ENCODE measurements at regions not wholly inside any gene's neighbourhood (a gene's known extent, or its start where the extent isn't known, plus 50 kb on each side); places are given as distances from the start of the nearest gene placed in this dataset.

DNA sequence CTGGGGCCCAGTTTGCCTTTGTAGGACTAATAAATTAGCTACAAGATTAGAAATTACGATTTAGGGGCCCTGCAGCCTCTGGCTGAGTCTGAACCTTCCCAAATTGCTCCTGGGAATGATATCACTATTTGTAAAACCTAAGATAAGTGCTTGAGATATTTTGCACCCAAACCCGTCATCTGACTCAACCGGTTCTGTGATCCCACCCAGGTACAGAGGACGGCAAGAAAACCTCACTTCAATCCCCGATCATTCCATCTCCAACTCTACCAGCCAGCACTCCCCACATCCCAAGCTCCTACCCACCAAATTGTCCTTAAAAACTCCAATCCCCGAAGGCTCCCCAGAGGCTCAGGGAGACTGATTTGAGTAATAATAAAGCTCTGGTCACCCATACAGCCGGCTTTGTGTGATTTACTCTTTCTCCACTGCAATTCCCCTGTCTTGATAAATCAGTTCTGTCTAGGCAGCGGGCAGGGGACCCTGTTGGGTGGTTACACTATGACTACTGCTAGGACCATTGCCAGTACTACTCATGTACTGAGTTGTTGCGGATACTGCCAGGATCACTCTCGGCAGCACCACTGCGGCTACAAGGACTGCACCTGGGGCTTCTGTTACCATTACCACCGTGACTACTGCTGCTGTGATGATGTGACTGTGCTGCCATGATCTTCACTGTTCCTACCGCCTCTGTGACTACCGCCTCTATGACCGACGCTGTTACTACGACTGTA lies 73.1 kb downstream of the IRF8 start:
- DNase-seq: no peak

DNA sequence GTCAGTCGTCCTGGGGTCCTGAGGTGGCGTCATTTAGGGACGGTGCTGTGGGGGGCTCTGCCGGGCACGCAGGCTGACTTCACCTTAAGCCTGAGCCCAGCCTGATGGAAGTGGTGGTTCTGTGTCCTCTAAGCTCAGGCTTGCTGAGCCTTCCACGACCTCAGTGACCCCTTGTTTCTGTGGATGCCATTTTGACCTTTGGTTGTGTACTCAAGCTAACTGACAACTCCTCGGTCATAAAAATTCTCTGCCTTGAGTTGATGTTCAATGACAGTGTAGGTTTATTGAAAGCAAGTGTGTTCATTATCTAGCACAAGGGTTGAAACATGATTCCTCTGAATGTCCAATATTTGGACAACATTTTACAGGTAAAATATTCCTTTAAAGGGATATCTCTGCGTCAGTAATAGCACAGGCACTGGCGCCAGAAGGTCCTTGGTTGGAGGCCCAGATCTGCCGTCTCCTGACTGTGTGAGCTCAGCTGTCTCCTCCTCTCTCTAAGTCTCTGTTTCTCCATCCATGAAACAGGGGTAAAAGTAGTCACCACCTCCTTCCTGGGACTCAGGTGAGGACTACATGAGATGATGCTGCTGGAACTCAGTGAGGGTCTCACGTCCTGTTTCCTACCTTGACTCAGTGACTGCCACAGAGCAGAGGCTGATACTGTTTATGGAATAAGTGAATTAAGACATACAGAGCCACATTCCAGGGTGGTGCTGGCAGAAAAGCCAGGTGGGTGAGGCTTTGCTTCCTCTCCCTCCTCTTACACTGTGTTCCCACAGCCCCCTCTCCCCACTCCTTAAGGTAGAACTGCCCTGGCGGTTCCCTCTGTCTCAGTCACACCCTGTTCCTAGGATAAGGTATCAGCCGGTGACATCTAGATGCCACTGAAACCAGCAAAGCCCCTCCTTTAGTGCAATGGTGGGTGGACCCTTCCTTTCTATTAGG lies 75.7 kb downstream of the IRF8 start:
- DNase-seq: no peak

DNA sequence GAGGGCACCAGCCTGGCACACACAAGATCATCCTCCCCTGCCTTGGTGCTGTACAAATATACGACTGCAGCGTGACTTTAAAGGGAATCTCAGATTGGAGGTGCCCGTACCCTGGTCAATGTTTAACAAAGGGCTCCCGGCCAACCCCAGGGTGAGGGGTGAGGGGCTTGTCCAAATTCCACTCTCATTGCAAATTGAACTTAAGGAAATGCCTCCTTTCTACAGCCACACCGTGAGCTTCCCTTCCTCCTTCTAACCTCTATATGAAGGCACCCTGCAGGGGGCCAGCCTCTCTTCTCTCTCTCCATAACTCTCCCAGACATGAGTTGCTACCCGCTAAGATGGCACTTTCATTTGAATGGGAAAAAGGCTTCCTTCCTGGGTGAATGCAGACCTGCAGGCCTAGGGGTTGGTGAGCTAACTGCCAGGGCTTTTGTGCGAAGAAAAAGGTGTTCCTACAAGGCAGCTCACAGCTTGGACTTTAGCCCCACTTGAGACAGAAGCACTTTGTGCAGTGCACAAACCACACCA lies 76.6 kb downstream of the IRF8 start:
- no peak for DNase-seq

DNA sequence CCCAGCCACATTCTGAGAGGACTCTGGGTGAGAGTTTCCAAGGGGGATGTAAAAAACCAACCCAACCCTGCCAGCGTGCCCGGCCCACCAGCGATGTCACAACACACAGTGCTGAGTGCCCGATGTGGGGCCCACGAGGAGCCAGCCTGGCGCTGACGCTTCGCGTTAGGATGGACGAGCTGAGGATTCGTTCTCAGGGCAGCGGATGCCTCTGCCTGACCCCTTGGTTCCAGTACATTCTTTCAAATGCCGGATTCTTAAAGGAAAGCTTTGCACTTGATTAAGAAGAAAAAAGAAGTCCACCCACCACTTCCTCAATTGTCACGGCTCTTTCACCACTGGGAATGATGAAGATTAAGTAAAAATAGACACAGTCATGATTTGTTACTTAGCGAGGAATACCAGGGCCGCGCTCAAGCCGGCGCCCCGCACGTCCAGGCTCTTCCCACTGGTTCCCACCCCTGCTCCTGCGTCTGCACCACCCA lies 79.4 kb downstream of the IRF8 start:
- no peak for DNase-seq

DNA sequence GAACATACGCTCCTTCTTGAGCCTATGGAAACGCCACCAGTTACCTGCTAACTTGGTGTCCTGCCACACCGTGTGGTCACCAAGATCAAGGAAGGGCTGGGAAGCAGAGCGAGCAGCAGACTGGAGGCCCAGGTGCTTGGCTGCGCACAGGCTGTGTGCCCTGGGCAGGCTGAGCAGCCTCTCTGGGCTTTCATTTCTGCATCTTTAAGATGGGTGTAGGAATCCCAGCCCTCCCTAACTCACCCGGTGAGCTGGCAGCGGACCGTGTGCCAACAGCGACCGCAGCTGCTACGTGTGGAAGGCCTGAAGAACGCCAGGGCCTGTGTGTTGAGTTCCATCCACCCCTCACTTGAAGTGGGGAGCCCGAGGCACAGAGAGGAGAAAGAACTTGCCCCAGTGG lies 80.0 kb downstream of the IRF8 start:
- no peak for DNase-seq

DNA sequence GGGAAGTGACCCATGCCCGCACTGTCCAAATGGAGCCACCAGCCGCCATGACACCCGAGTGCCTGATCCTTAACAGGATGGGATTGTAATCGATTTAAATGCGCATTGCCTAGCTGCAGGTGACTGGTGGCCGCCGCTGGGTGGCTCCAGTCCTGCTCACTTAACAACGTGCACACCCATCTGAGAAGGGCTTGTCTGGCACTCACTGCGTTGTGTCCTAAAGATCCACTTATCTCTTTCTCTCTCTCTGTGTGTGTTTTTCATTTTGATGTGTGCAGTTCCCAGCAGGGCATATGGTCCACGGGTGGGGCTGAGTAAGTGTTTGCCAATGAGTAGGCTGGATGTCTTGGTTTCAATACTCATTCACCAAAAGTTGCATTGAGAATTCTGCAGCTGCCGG lies 80.6 kb downstream of the IRF8 start:
- DNase-seq: no peak

DNA sequence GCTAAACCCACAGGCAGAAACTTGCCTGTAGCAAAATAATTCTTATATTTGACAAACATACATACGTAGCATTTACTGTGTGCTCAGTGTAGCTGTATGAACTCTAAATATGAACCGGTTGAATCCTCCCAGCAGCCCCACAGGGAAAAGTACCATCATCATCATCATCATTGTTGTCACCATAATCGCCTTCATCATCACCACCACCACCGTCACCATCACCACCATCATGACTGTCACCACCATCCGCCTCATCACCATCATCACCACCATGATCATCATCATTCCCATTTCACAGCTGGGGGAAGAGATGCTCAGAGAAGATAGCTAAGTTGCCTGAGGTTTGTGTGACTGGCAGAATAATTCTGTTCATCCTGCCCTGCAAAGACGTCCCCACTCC lies 81.7 kb downstream of the IRF8 start:
- DNase-seq: no peak

DNA sequence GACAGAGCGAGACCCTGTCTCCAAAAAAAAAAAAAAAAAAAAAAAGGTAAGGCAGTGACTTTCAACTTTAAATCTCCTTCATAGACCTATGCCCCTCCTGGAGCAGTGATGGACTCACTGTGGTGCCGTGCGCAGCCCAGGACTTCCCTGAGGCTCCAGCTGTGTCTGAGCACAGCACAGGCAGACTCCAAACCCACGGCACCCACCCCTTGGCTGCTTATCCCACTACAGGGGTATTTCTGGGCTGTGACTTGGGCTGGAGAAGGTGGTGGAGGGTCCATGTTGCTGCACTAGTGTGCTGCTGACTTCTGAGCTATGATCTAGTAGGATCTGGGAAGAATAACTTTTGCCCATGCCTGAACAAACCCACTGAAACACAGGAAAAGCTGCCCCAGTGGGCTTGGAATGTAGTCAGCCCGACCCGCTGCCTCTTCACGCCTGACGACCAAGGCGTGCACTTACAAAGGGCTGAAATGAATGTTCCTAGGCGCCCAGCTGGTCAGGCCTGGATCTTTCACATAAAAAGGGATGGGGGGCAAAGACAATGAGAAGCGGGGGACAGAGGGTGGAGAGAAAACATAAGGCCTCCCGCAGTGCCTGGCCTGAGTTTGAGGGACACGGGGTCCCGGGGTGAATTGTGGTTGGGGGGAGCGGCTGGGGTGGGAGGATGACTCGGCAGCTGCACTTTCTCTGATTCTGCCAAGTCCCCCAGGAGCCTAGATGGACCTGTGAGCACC lies 83.0 kb downstream of the IRF8 start:
- no peak for DNase-seq

DNA sequence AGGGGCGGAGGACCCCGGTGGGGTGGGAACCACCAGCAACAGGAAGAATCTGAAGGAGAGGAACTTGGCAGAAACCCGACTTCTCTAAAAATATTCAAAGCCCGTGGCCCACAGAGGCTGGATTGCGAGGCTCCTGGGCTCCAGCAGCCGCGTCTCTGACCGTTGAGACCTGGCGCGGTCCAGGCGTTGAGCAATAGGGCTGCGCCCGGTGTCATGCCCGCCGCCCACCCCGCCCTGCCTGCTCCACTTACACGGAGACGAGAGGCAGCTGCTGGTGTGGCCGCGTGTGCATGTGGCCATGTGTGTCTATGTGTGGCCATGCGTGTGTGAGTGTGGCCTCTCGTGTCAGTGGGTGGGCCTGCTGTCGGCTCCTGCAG lies 83.6 kb downstream of the IRF8 start:
- DNase-seq: no peak

DNA sequence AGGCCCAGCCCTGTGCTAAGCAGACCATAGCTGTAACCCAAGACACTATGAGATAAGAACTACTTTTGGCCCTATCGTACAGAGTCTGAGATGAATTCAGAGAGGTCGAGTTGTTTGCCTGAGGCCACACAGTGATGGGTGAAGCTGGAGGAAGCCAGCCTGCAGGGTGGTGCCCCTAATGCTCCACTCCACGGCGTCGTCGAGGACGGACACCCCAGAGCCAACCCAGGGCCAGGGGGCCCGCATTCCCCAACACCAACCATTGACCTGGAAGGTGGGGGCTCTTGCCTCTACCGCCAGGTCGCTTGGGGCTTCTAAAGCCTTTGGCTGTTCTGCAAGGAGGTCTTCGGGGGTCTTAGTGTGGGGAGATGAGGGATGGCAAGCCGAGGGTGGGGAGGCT lies 84.1 kb downstream of the IRF8 start:
- DNase-seq: no peak

DNA sequence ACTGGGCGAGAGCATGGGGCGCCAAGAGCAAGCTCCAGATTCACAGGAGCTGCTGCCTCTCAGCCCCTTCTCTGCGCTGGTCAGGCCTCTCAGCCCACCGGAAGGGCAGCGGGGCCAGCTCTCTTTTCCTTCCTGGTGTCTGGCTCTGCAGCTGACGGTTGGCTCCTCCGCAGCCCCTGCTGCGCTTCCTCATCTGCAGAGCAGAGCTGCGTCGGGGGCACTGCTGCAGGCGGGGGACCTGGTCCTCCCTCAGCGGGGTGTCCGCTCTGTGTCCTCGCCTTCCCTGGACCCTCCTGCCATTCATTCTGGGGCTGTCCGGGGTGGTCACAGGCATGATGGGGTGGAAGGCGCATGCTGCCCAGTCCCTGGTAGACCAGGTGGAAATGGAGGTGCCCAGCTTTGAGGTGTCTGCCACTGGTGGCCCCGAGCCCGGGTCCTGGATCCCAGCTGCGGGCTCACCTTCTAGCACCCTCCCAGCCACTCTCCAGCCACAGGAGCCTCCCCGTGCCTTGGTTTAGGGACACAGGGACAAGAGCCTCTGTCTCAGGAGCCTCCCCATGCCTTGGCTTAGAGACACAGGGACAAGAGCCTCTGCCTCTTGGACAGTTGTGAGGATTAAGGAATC lies 84.8 kb downstream of the IRF8 start:
- DNase-seq: no peak

DNA sequence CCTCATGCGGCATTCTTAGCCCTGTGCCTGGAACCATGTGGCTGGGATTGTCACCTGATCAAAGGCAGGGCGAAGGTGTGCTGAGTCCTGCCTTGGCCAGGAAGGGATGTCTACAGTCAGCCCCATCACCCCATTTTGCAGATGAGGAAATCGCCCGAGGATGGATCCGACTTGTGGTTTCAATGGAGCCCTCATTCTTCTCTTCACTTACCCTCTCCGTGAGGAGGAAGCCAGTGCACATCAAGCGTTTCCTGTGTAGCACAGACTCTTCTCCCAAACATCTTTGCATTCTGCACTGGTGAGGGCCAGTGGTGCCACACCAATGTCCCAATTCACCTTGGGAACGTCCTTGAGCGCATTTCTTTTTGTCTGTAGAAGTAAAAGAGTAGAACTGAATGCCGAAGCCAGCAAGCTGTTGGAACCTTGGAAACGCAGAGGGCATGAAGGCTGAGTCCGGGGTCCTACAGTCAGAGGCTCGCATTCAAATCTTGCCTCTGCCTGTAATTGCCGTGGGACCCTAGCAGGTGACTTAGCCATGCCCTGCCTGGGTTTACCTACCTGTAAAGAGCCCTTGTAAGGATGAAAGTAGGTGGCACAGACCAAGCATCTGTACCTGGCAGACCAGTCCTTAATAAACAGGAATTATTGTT lies 85.4 kb downstream of the IRF8 start:
- no peak for DNase-seq

DNA sequence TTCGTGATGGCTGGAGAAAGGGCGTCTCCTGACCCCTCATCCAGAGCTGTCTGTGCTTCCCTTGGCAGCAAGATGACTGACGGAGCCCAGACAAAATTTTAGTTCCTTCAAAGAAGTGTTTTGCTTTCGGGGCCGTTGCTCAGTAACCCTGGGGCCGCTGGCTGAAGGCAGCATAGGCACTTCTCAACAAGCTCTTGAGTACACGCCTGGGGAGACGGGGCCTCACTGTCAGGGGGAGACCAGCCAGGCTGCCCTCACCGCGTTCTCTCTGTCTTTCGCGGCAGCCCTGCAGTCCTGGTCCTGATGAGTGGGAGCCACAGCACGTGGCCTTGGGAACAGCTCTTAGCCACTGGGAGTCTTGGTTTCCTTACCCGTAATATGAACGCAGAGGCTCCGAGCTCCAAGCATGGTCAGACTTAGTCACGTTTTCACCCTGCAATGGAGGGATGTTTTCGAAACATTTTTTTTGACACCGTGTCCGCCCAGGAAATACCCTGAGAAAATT lies 86.0 kb downstream of the IRF8 start:
- no peak for DNase-seq

DNA sequence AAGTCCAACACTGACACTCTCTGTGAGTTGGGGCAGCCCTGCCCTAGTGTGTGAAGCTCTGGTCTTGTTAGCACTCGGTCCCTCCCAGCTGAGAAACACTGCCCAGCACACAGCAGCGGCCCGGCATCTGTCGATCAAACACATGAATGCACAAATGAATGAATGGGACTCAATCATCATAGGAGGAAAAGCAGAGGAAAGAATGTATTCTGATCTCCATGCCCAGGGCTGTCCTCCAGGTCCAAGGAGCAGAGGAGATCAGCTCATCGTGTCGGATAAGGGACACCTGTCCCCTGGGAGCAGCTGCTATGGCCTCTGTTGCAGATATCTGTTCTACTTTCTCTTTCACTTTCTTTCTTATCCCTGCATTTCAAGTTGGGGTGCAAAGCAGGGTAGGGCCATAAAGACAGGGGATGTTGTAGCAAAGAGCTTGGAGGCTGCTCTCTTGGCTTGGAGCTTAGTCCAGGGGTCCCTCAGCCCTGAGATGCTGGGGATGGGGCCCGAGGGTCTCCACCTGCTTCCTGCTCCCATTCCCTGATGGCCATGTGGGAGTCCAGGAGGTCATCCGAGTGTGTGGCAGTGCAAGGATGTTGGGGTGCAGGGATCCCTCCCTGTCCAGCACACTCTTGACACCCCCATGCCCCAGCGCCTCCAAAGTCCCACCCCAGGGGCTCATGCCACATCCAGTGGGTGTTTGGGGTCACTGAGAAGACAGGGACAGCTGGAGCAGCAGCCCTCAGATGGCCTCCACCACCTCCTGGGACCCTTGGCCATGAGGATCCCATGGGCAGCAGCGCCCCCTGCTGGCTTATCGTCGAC lies 88.2 kb downstream of the IRF8 start:
- no peak for DNase-seq

DNA sequence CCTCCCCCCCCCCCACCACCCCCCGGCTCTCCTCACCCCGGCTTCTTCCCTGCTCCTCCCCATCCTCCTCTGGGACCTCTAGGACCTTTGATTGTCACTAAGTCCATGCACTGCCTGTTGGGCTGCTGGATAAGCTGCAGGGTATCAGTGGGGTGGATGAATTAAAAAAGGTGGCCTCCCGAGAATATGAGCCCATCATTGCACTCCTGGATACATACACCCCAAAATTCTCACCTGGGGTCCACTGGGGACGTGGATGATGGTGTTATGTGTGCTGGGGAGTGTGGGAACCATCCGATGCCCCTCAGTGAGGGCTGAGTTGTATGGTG lies 88.8 kb downstream of the IRF8 start:
- DNase-seq: no peak

DNA sequence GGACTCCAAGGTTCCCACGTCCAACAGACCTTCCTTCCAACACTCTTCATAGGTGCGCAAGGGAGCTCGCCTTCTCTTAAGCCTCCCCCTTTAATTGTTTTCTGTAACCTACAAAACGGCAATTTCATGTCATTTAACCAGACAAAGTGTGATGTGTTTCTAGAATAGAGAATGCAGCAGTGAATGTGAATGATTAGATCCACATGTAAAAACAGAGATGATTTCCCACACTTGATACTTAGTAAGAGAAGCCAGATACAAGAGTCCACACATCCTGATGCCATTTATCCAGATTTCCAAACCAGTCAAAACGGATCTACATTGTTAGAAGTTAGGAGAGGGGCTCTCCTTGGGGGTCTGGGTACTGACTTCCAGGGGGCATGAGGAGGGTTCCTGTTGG lies 89.3 kb downstream of the IRF8 start:
- DNase-seq: no peak

DNA sequence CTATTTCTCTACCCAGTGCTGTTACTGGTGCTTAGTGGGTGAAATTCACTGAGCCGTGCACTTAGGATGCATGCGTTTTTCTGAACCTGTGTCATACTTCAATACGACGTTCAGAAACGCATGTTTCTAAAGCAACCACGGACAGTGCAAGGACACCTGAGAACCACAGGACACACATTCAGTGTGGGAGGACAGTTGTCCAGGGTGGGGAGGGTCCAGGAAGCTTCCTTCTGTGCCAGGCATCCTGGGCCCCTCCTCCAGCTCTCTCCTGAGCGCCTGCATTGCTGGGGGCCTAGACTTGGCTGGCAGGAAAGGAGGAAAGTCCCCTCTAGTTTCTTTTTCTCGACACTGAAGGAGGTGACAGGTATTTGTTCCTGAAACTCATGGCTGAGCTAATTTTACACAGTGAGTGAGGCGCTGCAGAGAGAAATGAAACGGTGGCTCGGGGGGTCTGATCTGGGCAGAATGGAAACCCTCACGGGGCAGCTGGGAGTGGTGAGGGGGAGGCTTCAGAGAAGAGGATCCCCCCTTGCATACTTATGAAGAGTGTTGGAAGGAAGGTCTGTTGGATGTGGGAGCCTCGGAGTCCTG lies 89.9 kb downstream of the IRF8 start:
- DNase-seq: no peak

DNA sequence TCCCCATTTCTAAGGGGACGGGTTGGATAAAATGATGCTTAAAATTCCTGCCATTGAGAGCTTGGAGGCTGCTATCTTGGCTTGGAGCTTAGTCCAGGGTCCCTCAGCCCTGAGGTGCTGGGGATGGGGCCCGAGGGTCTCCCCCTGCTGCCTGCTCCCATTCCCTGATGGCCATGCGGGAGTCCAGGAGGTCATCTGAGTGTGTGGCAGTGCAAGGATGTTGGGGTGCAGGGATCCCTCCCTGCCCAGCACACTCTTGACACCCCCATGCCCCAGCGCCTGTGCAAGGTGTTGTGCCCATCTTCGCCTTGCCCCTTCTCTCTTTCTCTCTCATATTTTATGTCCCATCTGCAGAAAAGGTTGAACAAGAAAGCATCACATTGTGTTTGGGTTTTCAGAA lies 90.4 kb downstream of the IRF8 start:
- DNase-seq: no peak

DNA sequence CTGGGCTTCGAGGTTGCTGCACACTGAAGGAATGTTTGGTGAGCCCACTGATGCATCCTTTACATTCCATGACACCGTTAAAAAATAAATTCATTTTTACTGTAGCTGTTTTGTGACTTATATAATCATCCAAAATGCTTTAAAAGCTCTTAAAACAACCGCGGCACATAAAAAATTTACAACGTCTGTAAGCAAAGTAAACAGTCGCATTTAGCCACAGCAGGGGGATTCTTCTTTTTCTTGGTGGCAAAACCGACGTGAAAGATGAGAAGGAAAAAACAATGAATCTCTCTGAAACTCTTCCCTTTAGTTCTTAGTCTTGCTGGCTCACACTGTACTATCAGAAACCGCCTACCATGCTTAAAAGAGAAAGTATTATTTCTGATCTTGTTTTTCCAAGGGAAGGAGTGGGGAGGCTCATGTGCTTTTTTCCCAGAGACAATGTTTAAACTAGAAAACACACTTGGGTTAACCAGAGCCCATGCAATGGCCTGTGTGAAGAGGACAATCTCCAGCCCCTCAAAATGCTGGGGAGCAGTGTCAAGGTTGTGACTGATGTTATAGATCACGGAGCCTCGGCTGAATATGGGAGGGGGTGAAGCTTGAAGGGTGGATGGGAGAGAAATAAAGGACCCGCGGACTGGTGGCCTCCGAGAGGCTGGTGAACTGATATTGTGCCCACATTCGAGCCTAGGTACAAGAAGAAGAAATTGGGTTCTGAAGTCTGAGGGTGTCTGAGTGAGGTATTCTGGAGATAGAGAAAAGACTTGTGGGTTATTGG lies 91.1 kb downstream of the IRF8 start:
- DNase-seq: no peak
